ENCODE measurements at regions not wholly inside any gene's neighbourhood (a gene's known extent, or its start where the extent isn't known, plus 50 kb on each side); places are given as distances from the start of the nearest gene placed in this dataset.

- Histone ChIP-seq H3K27ac (no peak overlapping the region), H3F3A (ENCODE audit: insufficient read depth) (no peaks in the 10 kb centered on the region), H3K4me2 (ENCODE audit: unreplicated experiment) (no peak overlapping the region), H3K4me1 (ENCODE audit: insufficient read depth) (no peaks in the 10 kb centered on the region), H3K36me3 (ENCODE audit: low read depth) (no peaks in the 10 kb centered on the region), H3K27me3 (replicated peaks; ENCODE audit: insufficient read depth) (no peaks in the 10 kb centered on the region; the same call in 1 of the 2 replicates), H4K20me1 (ENCODE audit: insufficient read depth) (no peaks in the 10 kb centered on the region), H3K4me3 (no peak overlapping the region), H3K9me2 (ENCODE audit: insufficient read depth) (no peaks in the 10 kb centered on the region), H2AFZ (no peak overlapping the region), H3K79me2 (ENCODE audit: insufficient read depth) (no peaks in the 10 kb centered on the region), H3K9ac (no peak overlapping the region), H3K9me3 (ENCODE audit: low read depth) (no peaks in the 10 kb centered on the region)
- 85 to 96% methylated on average over 5 of the region's 5 CpGs for WGBS, 2 experiments (ENCODE audit: low coverage in 1 of 2, low lambda C conversion rate in 2 of 2, missing lambda C conversion rate in 2 of 2)
- TF ChIP-seq EZH2phosphoT487 (IDR thresholded peaks at IDR 0.05; ENCODE audit: insufficient read depth, low read depth), result no peak
- TF ChIP-seq EZH2 (IDR thresholded peaks at IDR 0.05; ENCODE audit: insufficient read depth, poor library complexity, severe bottlenecking), result no peak
- in situ Hi-C loops (cut with MboI), result no loop called here
- DNase-seq, result no peak
These were observed 391.5 kb downstream of the CD83 start for GRCh38 chr6:14509120-14509519.

GRCh38 chr6:14510038-14510437, 392.5 kb downstream of the CD83 start:
- in situ Hi-C loops (cut with MboI), result no loop called here

GRCh38 chr6:14511061-14511586, 393.6 kb downstream of the CD83 start:
- in situ Hi-C loops (cut with MboI), result no loop called here
- Histone ChIP-seq H2AFZ (no peak overlapping the region), H3K9ac (no peak overlapping the region), H3F3A (ENCODE audit: insufficient read depth) (no peaks in the 10 kb centered on the region), H3K9me3 (ENCODE audit: low read depth) (no peaks in the 10 kb centered on the region), H3K36me3 (ENCODE audit: low read depth) (no peaks in the 10 kb centered on the region), H3K4me2 (ENCODE audit: unreplicated experiment) (no peak overlapping the region), H3K9me2 (ENCODE audit: insufficient read depth) (no peaks in the 10 kb centered on the region), H3K4me3 (no peak overlapping the region), H3K4me1 (ENCODE audit: insufficient read depth) (no peaks in the 10 kb centered on the region), H3K27ac (no peak overlapping the region), H3K27me3 (replicated peaks; ENCODE audit: insufficient read depth) (no peaks in the 10 kb centered on the region; the same call in 1 of the 2 replicates), H4K20me1 (ENCODE audit: insufficient read depth) (no peaks in the 10 kb centered on the region), H3K79me2 (ENCODE audit: insufficient read depth) (no peaks in the 10 kb centered on the region)
- no peak for TF ChIP-seq EZH2phosphoT487 (IDR thresholded peaks at IDR 0.05; ENCODE audit: insufficient read depth, low read depth)
- WGBS, 2 experiments (ENCODE audit: low coverage in 1 of 2, low lambda C conversion rate in 2 of 2, missing lambda C conversion rate in 2 of 2), result 52 to 55% methylated on average over 2 of the region's 2 CpGs
- no peak for DNase-seq

More at GRCh38 chr6:14510038-14510437, 392.5 kb downstream of the CD83 start:
- 94 to 97% methylated on average over 6 of the region's 6 CpGs for WGBS, 2 experiments (ENCODE audit: low coverage in 1 of 2, low lambda C conversion rate in 2 of 2, missing lambda C conversion rate in 2 of 2)
- no peak overlapping the region for H3K27ac ChIP-seq
- no peaks in the 10 kb centered on the region; the same call in 1 of the 2 replicates for H3K27me3 ChIP-seq (replicated peaks; ENCODE audit: insufficient read depth)
- no peaks in the 10 kb centered on the region for H4K20me1 ChIP-seq (ENCODE audit: insufficient read depth)
- H3K9ac ChIP-seq, result no peak overlapping the region
- no peak overlapping the region for H2AFZ ChIP-seq
- H3K4me1 ChIP-seq (ENCODE audit: insufficient read depth), result no peaks in the 10 kb centered on the region
- no peak for DNase-seq
- no peaks in the 10 kb centered on the region for H3K79me2 ChIP-seq (ENCODE audit: insufficient read depth)
- H3K9me2 ChIP-seq (ENCODE audit: insufficient read depth), result no peaks in the 10 kb centered on the region
- H3K9me3 ChIP-seq (ENCODE audit: low read depth), result no peaks in the 10 kb centered on the region
- TF ChIP-seq EZH2 (IDR thresholded peaks at IDR 0.05; ENCODE audit: insufficient read depth, poor library complexity, severe bottlenecking) (no peak), EZH2phosphoT487 (IDR thresholded peaks at IDR 0.05; ENCODE audit: insufficient read depth, low read depth) (no peak)
- no peaks in the 10 kb centered on the region for H3F3A ChIP-seq (ENCODE audit: insufficient read depth)
- no peak overlapping the region for H3K4me3 ChIP-seq
- H3K4me2 ChIP-seq (ENCODE audit: unreplicated experiment), result no peak overlapping the region
- H3K36me3 ChIP-seq (ENCODE audit: low read depth), result no peaks in the 10 kb centered on the region

GRCh38 chr6:14512246-14512645, 394.7 kb downstream of the CD83 start:
- Histone ChIP-seq H3K4me1 (ENCODE audit: insufficient read depth) (peaks cover 10% of the 10 kb centered on the region), H3K27me3 (replicated peaks; ENCODE audit: insufficient read depth) (no peaks in the 10 kb centered on the region; the same call in 1 of the 2 replicates), H3K9ac (no peak overlapping the region), H2AFZ (no peak overlapping the region), H3K4me2 (ENCODE audit: unreplicated experiment) (no peak overlapping the region), H3K36me3 (ENCODE audit: low read depth) (no peaks in the 10 kb centered on the region), H4K20me1 (ENCODE audit: insufficient read depth) (no peaks in the 10 kb centered on the region), H3K4me3 (no peak overlapping the region), H3K27ac (no peak overlapping the region), H3K9me3 (ENCODE audit: low read depth) (no peaks in the 10 kb centered on the region), H3K79me2 (ENCODE audit: insufficient read depth) (no peaks in the 10 kb centered on the region), H3K9me2 (ENCODE audit: insufficient read depth) (no peaks in the 10 kb centered on the region), H3F3A (ENCODE audit: insufficient read depth) (peaks cover 6% of the 10 kb centered on the region; the same call in 1 of the 2 replicates)
- no peak for DNase-seq
- TF ChIP-seq EZH2phosphoT487 (IDR thresholded peaks at IDR 0.05; ENCODE audit: insufficient read depth, low read depth) (no peak), EZH2 (IDR thresholded peaks at IDR 0.05; ENCODE audit: insufficient read depth, poor library complexity, severe bottlenecking) (no peak)
- WGBS, 2 experiments (ENCODE audit: low coverage in 1 of 2, low lambda C conversion rate in 2 of 2, missing lambda C conversion rate in 2 of 2), result 93 to 100% methylated on average over 3 of the region's 3 CpGs
- in situ Hi-C loops (cut with MboI), result no loop called here

All from GM23248 (cell line).